HEK293 (cell line): ENCODE measurements at regions not wholly inside any gene's neighbourhood (a gene's known extent, or its start where the extent isn't known, plus 50 kb on each side); places are given as distances from the start of the nearest gene placed in this dataset.

ENCODE experiments used
- CTCF ChIA-PET: fragments of 350-600 bp; formaldehyde crosslinking; extraction: SDS; loops from one replicate; lab custom pipeline; 2021; ENCODE audit warnings: antibody characterized with exemption; lab: Yijun Ruan, JAX
- POLR2A ChIA-PET: fragments of 300-600 bp; formaldehyde crosslinking; extraction: SDS; loops from one replicate; lab custom pipeline; 2020; ENCODE audit warnings: antibody characterized with exemption, inconsistent platforms; lab: Yijun Ruan, JAX
- H3K27ac ChIP-seq: fragments of 200-500 bp; sonication (Bioruptor generic); 2 replicates; pipeline ENCODE4 v1.5.1; 2014; ENCODE audit warnings: low read depth, low read length, control low read depth, inconsistent platforms; ENCODE audit errors: extremely low read depth
- H3K36me3 ChIP-seq, 2 experiments: fragments of 200-500 bp in 1 of 2; sonication (Bioruptor generic) in 1 of 2; 1 replicate in 1 of 2; 2 replicates in 1 of 2; pipeline ENCODE4 v1.5.1; 2014 to 2017; ENCODE audit warnings: inconsistent platforms in 2 of 2, low read length in 2 of 2; ENCODE audit not compliant: control insufficient read depth in 2 of 2, insufficient read depth in 1 of 2
- H3K4me1 ChIP-seq: fragments of 200-500 bp; sonication (Bioruptor generic); 2 replicates; pipeline ENCODE4 v1.5.1; 2014; ENCODE audit warnings: mild to moderate bottlenecking, low read length, inconsistent platforms; ENCODE audit not compliant: control insufficient read depth, insufficient read depth
- H3K4me3 ChIP-seq: 2 replicates; pipeline ENCODE4 v1.5.1; 2011; ENCODE audit warnings: low read depth, mild to moderate bottlenecking, control low read depth, low read length, moderate library complexity
- H3K9me3 ChIP-seq: fragments of 200-500 bp; sonication (Bioruptor generic); 2 replicates; pipeline ENCODE4 v1.5.1; 2014; ENCODE audit warnings: low read depth, low read length, inconsistent platforms; ENCODE audit not compliant: control insufficient read depth, insufficient read depth
- GFI1B ChIP-seq: fragments of 450-650 bp; formaldehyde crosslinking; IDR thresholded peaks from 2 replicates; pipeline ENCODE4 v1.5.1; 2016; ENCODE audit warnings: missing biosample characterization, missing genetic modification characterization
- KLF8 ChIP-seq: fragments of 450-650 bp; formaldehyde crosslinking; IDR thresholded peaks from 2 replicates; pipeline ENCODE4 v1.5.1; 2016; ENCODE audit warnings: missing biosample characterization, missing genetic modification characterization
- PRDM4 ChIP-seq: fragments of 450-650 bp; formaldehyde crosslinking; IDR thresholded peaks from 2 replicates; pipeline ENCODE4 v1.5.1; 2017; ENCODE audit warnings: missing biosample characterization, missing genetic modification characterization
- PRDM6 ChIP-seq: fragments of 450-650 bp; formaldehyde crosslinking; IDR thresholded peaks from 2 replicates; pipeline ENCODE4 v1.5.1; 2017; ENCODE audit warnings: missing biosample characterization, missing genetic modification characterization
- ZBTB6 ChIP-seq: fragments of 450-650 bp; formaldehyde crosslinking; IDR thresholded peaks from 2 replicates; pipeline ENCODE4 v1.5.1; 2017; ENCODE audit warnings: missing biosample characterization, missing genetic modification characterization
- ZNF133 ChIP-seq: fragments of 450-650 bp; formaldehyde crosslinking; IDR thresholded peaks from 2 replicates; pipeline ENCODE4 v1.5.1; 2016; ENCODE audit warnings: missing biosample characterization, missing genetic modification characterization
- ZNF175 ChIP-seq: fragments of 450-650 bp; formaldehyde crosslinking; IDR thresholded peaks from 2 replicates; pipeline ENCODE4 v1.5.1; 2016; ENCODE audit warnings: missing biosample characterization, missing genetic modification characterization
- ZNF202 ChIP-seq: fragments of 450-650 bp; formaldehyde crosslinking; IDR thresholded peaks from 2 replicates; pipeline ENCODE4 v1.5.1; 2016; ENCODE audit warnings: missing biosample characterization, missing genetic modification characterization, borderline replicate concordance
- ZNF214 ChIP-seq: fragments of 450-650 bp; formaldehyde crosslinking; IDR thresholded peaks from 2 replicates; pipeline ENCODE4 v1.5.1; 2017; ENCODE audit warnings: missing biosample characterization, mild to moderate bottlenecking, missing genetic modification characterization, borderline replicate concordance
- ZNF26 ChIP-seq: fragments of 450-650 bp; formaldehyde crosslinking; IDR thresholded peaks from 2 replicates; pipeline ENCODE4 v1.5.1; 2016; ENCODE audit warnings: missing biosample characterization, missing genetic modification characterization
- ZNF311 ChIP-seq: fragments of 450-650 bp; formaldehyde crosslinking; IDR thresholded peaks from 2 replicates; pipeline ENCODE4 v1.5.1; 2017; ENCODE audit warnings: missing biosample characterization, missing genetic modification characterization, borderline replicate concordance
- ZNF350 ChIP-seq: fragments of 450-650 bp; formaldehyde crosslinking; IDR thresholded peaks from 2 replicates; pipeline ENCODE4 v1.5.0; 2017; ENCODE audit warnings: missing biosample characterization, mild to moderate bottlenecking, missing genetic modification characterization
- ZNF391 ChIP-seq: fragments of 450-650 bp; formaldehyde crosslinking; IDR thresholded peaks from 2 replicates; pipeline ENCODE4 v1.5.1; 2016; ENCODE audit warnings: low read depth, missing biosample characterization, missing genetic modification characterization, borderline replicate concordance
- ZNF433 ChIP-seq: fragments of 450-650 bp; formaldehyde crosslinking; IDR thresholded peaks from 2 replicates; pipeline ENCODE4 v1.5.1; 2016; ENCODE audit warnings: missing biosample characterization, missing genetic modification characterization, low read depth
- ZNF473 ChIP-seq: fragments of 450-650 bp; formaldehyde crosslinking; IDR thresholded peaks from 2 replicates; pipeline ENCODE4 v1.5.1; 2017; ENCODE audit warnings: missing biosample characterization, missing genetic modification characterization
- ZNF510 ChIP-seq: fragments of 450-650 bp; formaldehyde crosslinking; IDR thresholded peaks from 2 replicates; pipeline ENCODE4 v1.5.1; 2018; ENCODE audit warnings: mild to moderate bottlenecking, missing genetic modification characterization, missing biosample characterization; ENCODE audit not compliant: insufficient replicate concordance
- ZNF549 ChIP-seq: fragments of 450-650 bp; IDR thresholded peaks from 2 replicates; pipeline ENCODE4 v1.5.1; 2018; ENCODE audit warnings: missing biosample characterization, missing genetic modification characterization, mild to moderate bottlenecking, inconsistent platforms, moderate library complexity

GRCh38 chr11:127230392-127230791, 229.8 kb upstream of the KIRREL3 start:
- H3K36me3 ChIP-seq: no peaks in the 10 kb centered on the region
- H3K9me3 ChIP-seq: no peaks in the 10 kb centered on the region
- H3K27ac ChIP-seq: no peak overlapping the region
- CTCF ChIA-PET: interaction anchor here (0.7 kb wide), 1 partner anchor 20 kb away, joined by 3 read pairs; no protein-coding TSS in a partner anchor
- no peak overlapping the region for H3K4me3 ChIP-seq
- POLR2A ChIA-PET: no interaction called here
- no peaks in the 10 kb centered on the region for H3K4me1 ChIP-seq
- TF ChIP-seq ZNF473 (tag by site-specific recombination): no peak
- no peak for TF ChIP-seq PRDM6
- TF ChIP-seq ZNF311 (tag by site-specific recombination): no peak
- no peak for TF ChIP-seq ZNF510 (tag by site-specific recombination)
- no peak for TF ChIP-seq ZNF350 (tag by site-specific recombination)
- TF ChIP-seq ZBTB6 (tag by site-specific recombination): no peak
- no peak for TF ChIP-seq ZNF391 (tag by site-specific recombination)
- TF ChIP-seq ZNF549 (tag by site-specific recombination): no peak
- TF ChIP-seq ZNF175 (tag by site-specific recombination): no peak
- TF ChIP-seq ZNF26: no peak
- no peak for TF ChIP-seq KLF8
- no peak for TF ChIP-seq ZNF433 (tag by site-specific recombination)

- Histone ChIP-seq H3K4me3 (no peak overlapping the region), H3K4me1 (no peaks in the 10 kb centered on the region), H3K9me3 (no peaks in the 10 kb centered on the region), H3K36me3 (no peaks in the 10 kb centered on the region), H3K27ac (no peak overlapping the region)
- ChIA-PET CTCF (no interaction called here), POLR2A (no interaction called here)
- TF ChIP-seq ZNF202 (tag by site-specific recombination) (no peak), PRDM4 (tag by site-specific recombination) (no peak), ZNF214 (tag by site-specific recombination) (no peak), GFI1B (no peak), ZNF133 (no peak)
Measured at GRCh38 chr11:127226949-127227348, 226.4 kb upstream of the KIRREL3 start.
